T-cell (primary cell): ENCODE measurements at regions not wholly inside any gene's neighbourhood (a gene's known extent, or its start where the extent isn't known, plus 50 kb on each side); places are given as distances from the start of the nearest gene placed in this dataset.

Experiments
- ATAC-seq, 4 experiments: fragments of 200-7000 bp in 3 of 4; fragments of 150-1000 bp in 1 of 4; cut with Tn5 transposase; replicated peaks in 1 of 4; 1 replicate in 3 of 4; 2 replicates in 1 of 4; pipeline ENCODE4 v1.10.0; 2021; ENCODE audit warnings: moderate library complexity in 3 of 4, mild to moderate bottlenecking in 2 of 4, moderate number of reproducible peaks in 1 of 4
- CTCF ChIA-PET, 2 donors: fragments of 300-600 bp; sonication (Branson Sonifier 250); formaldehyde crosslinking; loops; one replicate each; lab custom pipeline; 2022; ENCODE audit warnings: antibody characterized with exemption in 2 of 2; lab: Charles Lee
- POLR2A ChIA-PET, 2 donors: fragments of 300-600 bp; sonication (Branson Sonifier 250); formaldehyde crosslinking; loops; one replicate each; lab custom pipeline; 2022; ENCODE audit warnings: antibody characterized with exemption in 2 of 2; lab: Charles Lee
- DNase-seq, 35 experiments: peaks; one replicate each; pipeline versions ENCODE4 v3.0.0 to v3.0.0-alpha.2; 2013 to 2023
- H3K27ac ChIP-seq: one replicate; pipeline ENCODE4 v1.5.1; 2013; ENCODE audit warnings: low read length
- H3K27me3 ChIP-seq, 2 experiments: replicated peaks in 1 of 2; 1 replicate in 1 of 2; 2 replicates in 1 of 2; pipeline versions ENCODE4 v1.6.1 to v1.7.0; 2013; ENCODE audit warnings: low read length in 1 of 2, mixed read lengths in 1 of 2; ENCODE audit not compliant: control insufficient read depth in 2 of 2, insufficient read depth in 2 of 2; ENCODE audit errors: extremely low read depth in 1 of 2
- H3K36me3 ChIP-seq, 2 donors: 1 replicate in 1 of 2; 2 replicates in 1 of 2; pipeline versions ENCODE4 v1.6.1 to v1.7.0; 2013; ENCODE audit warnings: low read length in 1 of 2; ENCODE audit not compliant: control insufficient read depth in 2 of 2, insufficient read depth in 1 of 2; ENCODE audit errors: extremely low read depth in 1 of 2
- H3K4me1 ChIP-seq, 2 experiments: 1 replicate in 1 of 2; 2 replicates in 1 of 2; pipeline versions ENCODE4 v1.6.1 to v1.7.0; 2013; ENCODE audit warnings: low read length in 2 of 2, mixed read lengths in 1 of 2; ENCODE audit not compliant: insufficient read depth in 2 of 2, control insufficient read depth in 1 of 2; ENCODE audit errors: extremely low read depth in 1 of 2
- H3K4me3 ChIP-seq, 2 donors: 1 replicate in 1 of 2; 2 replicates in 1 of 2; pipeline versions ENCODE4 v1.5.1 to v1.7.0; 2013; ENCODE audit warnings: mild to moderate bottlenecking in 2 of 2, low read length in 1 of 2, moderate library complexity in 1 of 2; ENCODE audit not compliant: control insufficient read depth in 1 of 2; ENCODE audit errors: extremely low read depth in 1 of 2
- H3K9me3 ChIP-seq: 2 replicates; pipeline ENCODE4 v1.7.0; 2013
- H3K27ac Mint-ChIP-seq, 2 donors: one replicate each; pipeline ENCODE4 v1.8.0; 2020 to 2021; ENCODE audit warnings: mild to moderate bottlenecking in 2 of 2, mixed read lengths in 2 of 2
- H3K27me3 Mint-ChIP-seq, 2 donors: one replicate each; pipeline ENCODE4 v1.8.0; 2021 to 2022; ENCODE audit warnings: mixed read lengths in 2 of 2
- H3K36me3 Mint-ChIP-seq: one replicate; pipeline ENCODE4 v1.8.0; 2021; ENCODE audit warnings: mixed read lengths
- H3K4me1 Mint-ChIP-seq, 3 donors: one replicate each; pipeline ENCODE4 v1.8.0; 2020 to 2022; ENCODE audit warnings: mixed read lengths in 3 of 3, mild to moderate bottlenecking in 1 of 3
- H3K4me3 Mint-ChIP-seq, 3 donors: one replicate each; pipeline ENCODE4 v1.8.0; 2020 to 2022; ENCODE audit warnings: mild to moderate bottlenecking in 3 of 3, mixed read lengths in 3 of 3, moderate library complexity in 3 of 3
- H3K9me3 Mint-ChIP-seq, 3 donors: one replicate each; pipeline ENCODE4 v1.8.0; 2020 to 2022; ENCODE audit warnings: mixed read lengths in 3 of 3
- WGBS: methylation state at CpG from one replicate; pipeline ENCODE4 v1.1.5; 2013; ENCODE audit warnings: missing lambda C conversion rate; ENCODE audit not compliant: insufficient coverage; 5-methylcytosine and 5-hydroxymethylcytosine counted together

DNA sequence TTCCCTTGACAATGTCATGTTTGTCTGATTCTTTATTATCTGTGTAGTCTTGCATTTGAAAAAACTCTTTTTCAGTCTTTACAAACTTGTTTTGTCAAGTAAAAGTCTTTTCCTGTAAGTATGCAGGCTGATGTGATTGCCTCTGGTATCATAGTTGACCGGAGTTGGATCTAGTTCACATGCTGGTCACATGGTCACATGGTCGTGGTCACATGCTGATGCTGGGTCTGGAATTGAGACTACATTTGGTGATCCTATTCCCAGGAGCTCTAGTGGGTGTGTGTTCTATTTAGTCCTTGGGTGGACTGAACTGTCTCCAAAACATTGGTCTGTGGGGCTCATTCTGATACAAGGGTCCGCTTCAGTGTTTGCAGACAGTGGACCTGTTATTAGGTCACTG is 1798.8 kb upstream of the PRR20A start:
- Mint-ChIP-seq H3K9me3 (peaks cover 11 to 30% (median 14%) of the 10 kb centered on the region in 3 donors), H3K4me3 (no peak overlapping the region), H3K27ac (no peak overlapping the region), H3K27me3 (no peaks in the 10 kb centered on the region), H3K36me3 (no peaks in the 10 kb centered on the region), H3K4me1 (no peaks in the 10 kb centered on the region)
- no peak for DNase-seq
- no peaks in the 10 kb centered on the region for H3K27me3 ChIP-seq
- 84% methylated on average over 3 of the region's 3 CpGs for WGBS
- ChIA-PET POLR2A (no interaction called here), CTCF (no interaction called here)
- H3K36me3 ChIP-seq = no peaks in the 10 kb centered on the region
- H3K9me3 ChIP-seq = no peaks in the 10 kb centered on the region
- no peaks in the 10 kb centered on the region for H3K4me1 ChIP-seq
- no peak overlapping the region for H3K4me3 ChIP-seq
- H3K27ac ChIP-seq = no peak overlapping the region
- ATAC-seq = no peak

DNA sequence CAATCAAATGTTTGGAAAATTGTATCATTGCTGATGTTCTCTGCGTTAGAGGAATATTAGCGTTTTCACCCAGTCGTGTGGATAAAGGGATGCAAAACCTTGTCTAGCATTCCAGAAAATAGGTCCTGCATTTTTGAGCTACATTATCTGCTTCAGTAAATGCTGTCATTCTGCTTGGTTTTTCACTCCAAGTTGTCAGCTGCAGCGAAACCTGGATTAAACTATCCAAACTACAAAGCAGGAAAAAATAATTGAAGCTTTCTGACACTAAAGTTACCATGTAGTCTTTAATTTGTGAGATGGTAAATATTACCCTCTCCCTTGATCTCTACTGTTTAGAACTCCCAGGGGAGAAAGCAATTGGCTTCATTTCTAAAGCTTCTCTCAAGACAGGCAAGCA is 1795.5 kb upstream of the PRR20A start:
- Histone ChIP-seq H3K36me3 (no peaks in the 10 kb centered on the region), H3K9me3 (no peaks in the 10 kb centered on the region), H3K4me1 (no peaks in the 10 kb centered on the region), H3K27me3 (no peaks in the 10 kb centered on the region), H3K27ac (no peak overlapping the region), H3K4me3 (no peak overlapping the region)
- H3K27ac Mint-ChIP-seq = no peak overlapping the region
- no peak overlapping the region for H3K4me3 Mint-ChIP-seq
- ATAC-seq = no peak
- no peak for DNase-seq
- no peaks in the 10 kb centered on the region for H3K27me3 Mint-ChIP-seq
- 100% methylated on average over 3 of the region's 4 CpGs for WGBS
- H3K9me3 Mint-ChIP-seq = peaks cover 7 to 31% (median 14%) of the 10 kb centered on the region in 3 donors
- no peaks in the 10 kb centered on the region for H3K4me1 Mint-ChIP-seq
- ChIA-PET POLR2A (no interaction called here), CTCF (no interaction called here)
- no peaks in the 10 kb centered on the region for H3K36me3 Mint-ChIP-seq

DNA sequence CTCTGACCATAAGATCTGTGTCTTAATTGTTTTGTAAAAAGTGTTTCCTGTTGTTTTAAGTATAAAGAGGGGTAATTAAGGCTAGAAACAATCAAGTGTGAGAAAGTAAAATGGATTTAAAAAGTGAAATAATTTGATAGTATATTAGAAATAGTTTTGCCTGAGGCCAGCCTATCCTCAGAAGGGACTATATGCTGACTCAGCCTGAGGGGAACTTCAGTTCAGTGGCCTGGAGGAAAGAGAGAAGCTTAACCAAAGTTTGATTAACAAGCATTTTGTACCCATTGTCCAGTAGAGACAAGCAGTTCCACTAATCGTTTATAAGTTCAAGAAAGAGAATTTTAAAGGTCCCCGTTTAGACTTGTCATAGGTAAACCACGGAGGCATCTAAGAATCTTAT is 1793.2 kb upstream of the PRR20A start:
- Mint-ChIP-seq H3K9me3 (peaks cover 7 to 20% (median 9%) of the 10 kb centered on the region in 3 donors), H3K27me3 (no peaks in the 10 kb centered on the region), H3K36me3 (no peaks in the 10 kb centered on the region), H3K4me3 (no peak overlapping the region), H3K4me1 (no peaks in the 10 kb centered on the region), H3K27ac (no peak overlapping the region)
- Histone ChIP-seq H3K4me3 (no peak overlapping the region), H3K27ac (no peak overlapping the region), H3K9me3 (no peaks in the 10 kb centered on the region), H3K4me1 (no peaks in the 10 kb centered on the region), H3K36me3 (no peaks in the 10 kb centered on the region), H3K27me3 (no peaks in the 10 kb centered on the region)
- WGBS = 95% methylated on average over 3 of the region's 3 CpGs
- ATAC-seq (no peak), DNase-seq (no peak)
- ChIA-PET POLR2A (no interaction called here), CTCF (no interaction called here)

- Histone ChIP-seq H3K4me3 (no peak overlapping the region), H3K4me1 (no peaks in the 10 kb centered on the region), H3K27ac (no peak overlapping the region), H3K9me3 (peaks cover 3% of the 10 kb centered on the region), H3K27me3 (no peaks in the 10 kb centered on the region), H3K36me3 (no peaks in the 10 kb centered on the region)
- no peaks in the 10 kb centered on the region for H3K36me3 Mint-ChIP-seq
- no peak for DNase-seq
- H3K4me3 Mint-ChIP-seq = no peak overlapping the region
- ChIA-PET CTCF (no interaction called here), POLR2A (no interaction called here)
- no peak overlapping the region for H3K27ac Mint-ChIP-seq
- no peaks in the 10 kb centered on the region for H3K27me3 Mint-ChIP-seq
- WGBS = no CpG with 5 or more reads among the region's 1 CpG
- no peak for ATAC-seq
- no peaks in the 10 kb centered on the region for H3K4me1 Mint-ChIP-seq
- peaks cover 4 to 11% (median 7%) of the 10 kb centered on the region in 3 donors for H3K9me3 Mint-ChIP-seq
Measured at GRCh38 chr13:55359067-55359466, 1781.7 kb upstream of the PRR20A start.

- Mint-ChIP-seq H3K27ac (no peak overlapping the region), H3K27me3 (no peaks in the 10 kb centered on the region), H3K36me3 (no peaks in the 10 kb centered on the region), H3K4me1 (no peaks in the 10 kb centered on the region), H3K9me3 (peaks cover 8 to 15% (median 14%) of the 10 kb centered on the region in 3 donors), H3K4me3 (no peak overlapping the region)
- ATAC-seq (no peak), DNase-seq (no peak)
- H3K36me3 ChIP-seq = no peaks in the 10 kb centered on the region
- H3K4me3 ChIP-seq = no peak overlapping the region
- POLR2A ChIA-PET = no interaction called here
- no peaks in the 10 kb centered on the region for H3K27me3 ChIP-seq
- CTCF ChIA-PET = no interaction called here
- peaks cover 3% of the 10 kb centered on the region for H3K9me3 ChIP-seq
- H3K27ac ChIP-seq = no peak overlapping the region
- no peaks in the 10 kb centered on the region for H3K4me1 ChIP-seq
Measured at GRCh38 chr13:55361141-55361540, 1779.6 kb upstream of the PRR20A start.

GRCh38 chr13:55366676-55367075 is 1774.0 kb upstream of the PRR20A start:
- H3K4me3 Mint-ChIP-seq = no peak overlapping the region
- POLR2A ChIA-PET = no interaction called here
- H3K27me3 ChIP-seq = no peaks in the 10 kb centered on the region
- H3K36me3 ChIP-seq = no peaks in the 10 kb centered on the region
- peaks cover 8 to 22% (median 11%) of the 10 kb centered on the region in 3 donors for H3K9me3 Mint-ChIP-seq
- ATAC-seq (no peak), DNase-seq (no peak)
- no peak overlapping the region for H3K4me3 ChIP-seq
- no CpG with 5 or more reads among the region's 3 CpGs for WGBS
- H3K27ac Mint-ChIP-seq = no peak overlapping the region
- H3K9me3 ChIP-seq = peaks cover 3% of the 10 kb centered on the region
- CTCF ChIA-PET = interaction anchor here in 1 of 2 donors (0.5 kb wide), 1 partner anchor 503 kb away, joined by 3 read pairs; no protein-coding TSS in a partner anchor
- H3K36me3 Mint-ChIP-seq = no peaks in the 10 kb centered on the region
- H3K4me1 ChIP-seq = no peaks in the 10 kb centered on the region
- H3K27me3 Mint-ChIP-seq = no peaks in the 10 kb centered on the region
- H3K27ac ChIP-seq = no peak overlapping the region
- no peaks in the 10 kb centered on the region for H3K4me1 Mint-ChIP-seq

GRCh38 chr13:55394470-55394869 is 1746.2 kb upstream of the PRR20A start:
- WGBS = 80% methylated on average over 1 of the region's 3 CpGs
- H3K9me3 ChIP-seq = peaks cover 3% of the 10 kb centered on the region
- DNase-seq (no peak), ATAC-seq (no peak)
- H3K4me1 ChIP-seq = no peaks in the 10 kb centered on the region
- H3K27me3 Mint-ChIP-seq = no peaks in the 10 kb centered on the region
- ChIA-PET POLR2A (no interaction called here), CTCF (no interaction called here)
- no peaks in the 10 kb centered on the region for H3K36me3 ChIP-seq
- peaks cover 5 to 21% (median 18%) of the 10 kb centered on the region in 3 donors for H3K9me3 Mint-ChIP-seq
- H3K4me3 Mint-ChIP-seq = no peak overlapping the region
- H3K27ac ChIP-seq = no peak overlapping the region
- H3K4me1 Mint-ChIP-seq = no peaks in the 10 kb centered on the region
- no peaks in the 10 kb centered on the region for H3K27me3 ChIP-seq
- H3K27ac Mint-ChIP-seq = no peak overlapping the region
- no peaks in the 10 kb centered on the region for H3K36me3 Mint-ChIP-seq
- H3K4me3 ChIP-seq = no peak overlapping the region
